ENCODE measurements at regions not wholly inside any gene's neighbourhood (a gene's known extent, or its start where the extent isn't known, plus 50 kb on each side); places are given as distances from the start of the nearest gene placed in this dataset.

GRCh38 chr1:187763976-187764375 lies 935.2 kb downstream of the PLA2G4A start:
- TF ChIP-seq EZH2 (IDR thresholded peaks at IDR 0.05; ENCODE audit: borderline replicate concordance, low read depth, low read length, severe bottlenecking): no peak
- TF ChIP-seq, protein P1, sequence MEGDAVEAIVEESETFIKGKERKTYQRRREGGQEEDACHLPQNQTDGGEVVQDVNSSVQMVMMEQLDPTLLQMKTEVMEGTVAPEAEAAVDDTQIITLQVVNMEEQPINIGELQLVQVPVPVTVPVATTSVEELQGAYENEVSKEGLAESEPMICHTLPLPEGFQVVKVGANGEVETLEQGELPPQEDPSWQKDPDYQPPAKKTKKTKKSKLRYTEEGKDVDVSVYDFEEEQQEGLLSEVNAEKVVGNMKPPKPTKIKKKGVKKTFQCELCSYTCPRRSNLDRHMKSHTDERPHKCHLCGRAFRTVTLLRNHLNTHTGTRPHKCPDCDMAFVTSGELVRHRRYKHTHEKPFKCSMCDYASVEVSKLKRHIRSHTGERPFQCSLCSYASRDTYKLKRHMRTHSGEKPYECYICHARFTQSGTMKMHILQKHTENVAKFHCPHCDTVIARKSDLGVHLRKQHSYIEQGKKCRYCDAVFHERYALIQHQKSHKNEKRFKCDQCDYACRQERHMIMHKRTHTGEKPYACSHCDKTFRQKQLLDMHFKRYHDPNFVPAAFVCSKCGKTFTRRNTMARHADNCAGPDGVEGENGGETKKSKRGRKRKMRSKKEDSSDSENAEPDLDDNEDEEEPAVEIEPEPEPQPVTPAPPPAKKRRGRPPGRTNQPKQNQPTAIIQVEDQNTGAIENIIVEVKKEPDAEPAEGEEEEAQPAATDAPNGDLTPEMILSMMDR (IDR thresholded peaks at IDR 0.05; ENCODE audit: borderline replicate concordance, extremely low read depth, low read length, poor library complexity, severe bottlenecking): no peak
